GM21526 (cell line): ENCODE measurements at regions not wholly inside any gene's neighbourhood (a gene's known extent, or its start where the extent isn't known, plus 50 kb on each side); places are given as distances from the start of the nearest gene placed in this dataset.

Experiments
- ATAC-seq: cut with Tn5 transposase; IDR thresholded peaks from one replicate; pipeline ENCODE4 v1.9.1; 2021; ENCODE audit warnings: moderate library complexity; ENCODE audit not compliant: unreplicated experiment, low FRiP score

DNA sequence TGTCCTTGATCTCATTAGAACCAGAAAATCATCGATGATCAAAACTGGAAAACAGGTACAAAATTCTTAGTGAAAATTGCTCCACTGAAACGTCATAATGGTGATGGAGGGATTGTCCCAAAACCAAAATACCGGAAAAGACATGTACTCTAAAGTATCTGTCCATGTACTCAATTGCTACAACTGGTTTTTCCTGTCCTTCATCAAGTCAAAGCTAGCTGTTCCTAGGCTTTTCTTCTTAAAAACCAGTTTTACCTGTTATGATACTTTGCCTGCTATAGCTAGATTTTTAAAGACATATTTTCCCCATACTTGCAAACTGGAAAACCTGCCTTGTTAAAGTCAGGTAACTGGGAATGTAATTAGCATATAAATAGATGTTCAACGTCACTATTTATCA lies 50.5 kb upstream of the LRRC1 start:
- ATAC-seq, result no peak

DNA sequence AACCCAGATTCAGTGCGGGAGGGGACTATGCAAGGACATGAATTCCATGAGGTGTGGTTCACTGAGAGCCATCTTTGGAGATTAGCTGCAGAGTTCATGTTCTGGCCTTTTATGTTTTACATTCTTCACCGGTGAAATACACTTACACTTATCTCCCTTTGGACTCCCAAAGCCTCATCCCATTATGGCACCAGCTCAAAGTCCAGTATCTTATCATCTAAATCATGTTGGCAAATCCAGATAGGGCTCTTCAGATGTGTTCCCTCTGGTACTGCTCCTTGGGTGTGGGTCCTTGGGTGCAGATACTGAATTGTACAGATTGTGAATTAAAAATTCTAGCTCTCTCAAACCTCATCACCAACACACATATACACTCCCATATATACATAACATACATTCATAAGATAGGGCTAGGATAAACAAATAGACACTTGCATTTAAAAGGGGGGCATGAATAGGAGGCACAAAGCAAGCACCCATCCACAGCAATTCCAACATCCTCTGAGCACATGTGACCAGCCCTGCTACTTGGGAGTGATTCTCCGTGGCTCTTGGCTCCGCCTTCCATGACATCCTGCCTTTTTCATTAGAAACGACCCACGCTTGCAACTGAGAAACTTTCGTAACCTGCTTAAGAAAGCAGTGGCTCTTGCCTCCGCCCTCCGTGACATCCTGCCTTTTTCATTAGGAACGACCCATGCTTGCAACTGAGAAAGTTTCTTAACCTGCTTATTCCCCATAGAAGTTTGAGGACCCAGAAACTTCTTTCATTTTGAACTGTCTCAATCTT lies 53.6 kb upstream of the LRRC1 start:
- no peak for ATAC-seq

DNA sequence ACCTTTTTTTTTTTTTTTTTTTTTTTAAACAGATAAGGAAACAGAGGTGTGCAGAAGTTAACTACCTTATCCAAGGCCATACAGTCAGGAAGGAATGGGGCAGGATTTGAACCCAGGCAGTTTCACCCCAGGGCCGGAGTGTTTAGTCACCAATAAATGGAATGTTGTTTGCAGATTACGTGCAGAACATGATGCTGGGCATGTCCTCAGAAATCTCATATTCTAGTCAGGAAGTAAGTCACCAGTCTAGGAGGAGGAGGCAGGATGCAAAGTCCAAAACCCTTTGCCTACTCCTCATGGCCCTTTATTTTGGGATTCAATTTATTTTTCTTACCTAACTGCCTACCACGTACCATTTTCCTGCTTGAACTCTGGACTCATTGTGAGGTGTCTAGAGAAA lies 57.1 kb upstream of the LRRC1 start:
- ATAC-seq, result no peak

DNA sequence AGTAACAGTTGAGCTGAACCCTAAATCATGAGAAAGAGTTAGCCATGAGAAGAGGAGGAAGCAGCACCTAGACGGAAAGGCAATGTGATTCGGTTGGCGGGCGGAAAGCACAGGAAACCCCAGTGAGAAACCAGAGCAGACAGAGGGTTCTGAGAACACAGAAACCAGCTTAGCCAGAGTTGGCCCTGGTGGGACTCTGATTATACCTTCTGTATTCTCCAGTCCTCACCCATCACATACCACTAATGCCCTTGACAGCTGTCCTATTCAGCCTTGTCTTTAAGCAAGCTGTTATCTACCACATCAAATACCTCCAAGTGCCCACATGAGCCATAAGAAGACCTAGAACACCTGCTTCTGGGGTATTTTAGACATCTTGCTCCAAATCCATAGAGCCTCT lies 58.9 kb upstream of the LRRC1 start:
- no peak for ATAC-seq

DNA sequence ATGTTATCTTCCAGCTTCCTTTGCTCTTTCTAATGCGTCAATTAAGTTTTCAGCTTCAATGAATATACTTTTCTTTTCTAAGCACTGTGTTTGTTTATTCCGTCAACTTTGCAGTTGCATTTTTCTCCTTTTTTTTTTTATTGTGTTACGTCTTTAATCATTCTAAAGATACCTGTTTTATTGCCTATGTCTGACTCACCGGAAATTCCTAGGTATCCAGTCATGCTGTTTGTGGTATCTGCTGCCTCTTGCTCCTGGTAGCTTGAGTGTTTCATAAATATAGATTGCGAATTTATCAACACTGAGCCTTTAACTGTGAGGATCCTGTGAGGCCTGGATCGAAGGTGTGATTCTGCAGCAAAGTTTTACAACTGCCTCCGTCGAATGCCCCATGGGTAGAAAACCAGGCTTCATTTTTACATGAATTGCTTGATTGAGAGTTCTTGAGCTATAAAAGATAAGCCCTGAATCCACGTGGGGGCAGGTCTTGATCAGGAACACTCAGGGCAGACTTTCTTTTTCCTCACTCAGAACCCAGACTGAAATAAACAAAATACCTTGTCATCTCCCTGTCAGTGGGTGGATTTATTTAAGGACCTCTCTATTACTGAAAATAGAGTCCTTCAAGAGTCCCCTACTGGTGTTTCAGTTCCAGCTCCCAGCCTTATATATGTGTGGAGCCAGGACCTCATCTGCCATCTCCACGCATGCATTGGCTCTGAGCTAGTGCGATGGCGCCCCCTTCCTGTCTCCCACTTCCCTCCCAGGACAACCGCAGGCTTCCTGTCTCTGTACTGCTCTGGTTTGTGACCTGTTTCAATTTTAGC lies 60.1 kb upstream of the LRRC1 start:
- no peak for ATAC-seq

DNA sequence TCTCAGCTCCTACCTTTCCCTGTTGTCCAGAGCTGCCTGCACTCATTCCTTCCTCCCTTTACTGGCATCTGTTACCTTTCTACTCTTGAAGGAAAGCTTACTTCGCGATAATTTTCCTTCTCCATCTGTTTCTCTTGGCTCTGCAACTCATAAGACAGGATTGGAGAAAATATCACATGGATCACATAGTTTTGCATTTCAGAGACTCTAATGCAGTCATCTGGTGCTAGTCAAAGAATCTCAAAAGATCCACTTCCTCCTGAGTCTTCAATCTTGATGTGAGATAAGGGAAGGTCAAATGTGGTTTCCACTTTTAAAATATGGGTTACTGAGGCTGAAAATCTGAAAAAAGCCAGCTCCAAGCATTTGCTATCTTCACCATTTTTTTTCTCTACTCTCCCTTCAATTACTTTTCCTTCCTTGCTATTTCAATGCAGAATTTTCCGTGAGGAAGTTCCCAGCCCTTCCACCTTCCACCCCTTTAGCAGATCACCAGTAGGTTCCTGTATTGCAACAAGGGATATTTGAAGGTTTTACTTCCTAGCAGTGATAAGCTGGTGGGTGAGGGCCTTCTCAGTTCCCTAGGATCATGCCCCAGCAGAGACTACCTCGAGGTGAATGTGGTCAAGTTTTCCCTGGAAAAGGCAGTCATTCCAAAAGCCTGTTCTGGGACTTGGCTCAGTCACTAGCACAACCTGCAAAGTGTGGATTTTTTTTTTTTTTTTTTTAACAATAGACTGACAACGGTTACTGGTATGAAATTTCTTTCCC lies 62.8 kb upstream of the LRRC1 start:
- no peak for ATAC-seq

DNA sequence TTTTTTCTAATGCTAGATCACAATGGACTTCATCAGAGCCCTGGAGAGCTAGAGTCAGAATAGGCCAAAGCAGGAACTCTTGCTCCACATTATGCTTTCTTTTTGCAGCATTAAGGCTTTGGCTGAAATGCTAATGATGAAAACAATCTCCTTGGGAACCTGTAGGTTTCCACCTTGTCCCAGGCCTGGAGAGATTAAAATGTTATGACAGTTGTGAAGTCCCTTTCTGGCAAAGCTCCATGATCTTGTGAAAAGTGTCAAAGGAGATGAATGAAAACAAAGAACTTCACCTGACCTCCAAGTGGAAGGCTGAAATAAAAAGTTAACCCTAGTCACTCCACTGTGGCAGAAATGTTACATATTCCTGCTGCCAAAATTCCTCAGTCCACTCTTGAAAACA lies 64.0 kb upstream of the LRRC1 start:
- no peak for ATAC-seq

DNA sequence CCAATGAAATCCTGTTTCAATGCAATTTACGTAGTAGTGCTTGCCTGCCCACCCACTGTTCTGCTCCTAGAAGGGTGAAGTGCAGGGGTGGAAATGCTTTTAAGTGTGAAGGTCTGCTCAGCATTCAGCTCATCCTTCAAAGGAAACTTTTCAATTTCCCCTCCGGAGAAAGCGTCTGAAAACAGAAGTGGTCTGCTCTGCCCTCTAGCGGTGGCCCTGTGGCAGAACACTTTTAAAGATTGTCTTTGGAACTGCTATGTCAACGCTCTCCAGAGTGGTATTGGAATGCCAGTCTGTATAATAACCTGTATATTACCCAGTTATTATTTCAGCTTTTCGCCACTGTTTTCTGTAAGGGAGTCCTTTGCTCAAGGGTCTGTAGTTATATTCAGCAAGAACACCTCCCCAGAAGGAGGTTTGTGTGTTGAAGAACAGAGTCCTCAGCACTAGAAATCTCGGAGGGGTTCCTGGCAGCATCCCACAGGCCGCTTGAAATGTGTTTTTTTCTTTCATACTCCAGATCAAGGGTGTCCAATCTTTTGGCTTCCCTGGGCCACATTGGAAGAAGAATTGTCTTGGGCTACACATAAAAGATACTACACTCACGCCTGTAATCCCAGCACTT lies 63.1 kb upstream of the KLHL31 start:
- ATAC-seq, result no peak

DNA sequence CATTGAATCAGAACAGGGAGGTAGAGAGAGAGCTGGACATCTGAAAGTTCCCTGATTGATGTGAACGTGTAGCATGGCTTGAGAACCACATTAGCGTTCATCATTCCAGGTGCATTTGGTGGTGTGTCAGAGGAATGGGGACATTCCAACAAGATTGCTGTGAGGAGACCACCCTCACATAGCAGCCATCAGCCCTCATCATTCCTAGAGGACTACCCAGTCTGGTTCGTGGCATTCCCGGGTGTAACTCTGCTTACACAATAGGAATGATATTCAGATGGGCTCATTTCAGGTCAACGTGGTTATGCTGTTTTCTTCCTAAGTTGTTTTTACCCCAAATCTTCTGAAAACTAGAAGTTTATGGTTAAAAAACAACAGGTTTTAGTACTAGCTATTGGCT lies 62.2 kb upstream of the KLHL31 start:
- ATAC-seq, result no peak

DNA sequence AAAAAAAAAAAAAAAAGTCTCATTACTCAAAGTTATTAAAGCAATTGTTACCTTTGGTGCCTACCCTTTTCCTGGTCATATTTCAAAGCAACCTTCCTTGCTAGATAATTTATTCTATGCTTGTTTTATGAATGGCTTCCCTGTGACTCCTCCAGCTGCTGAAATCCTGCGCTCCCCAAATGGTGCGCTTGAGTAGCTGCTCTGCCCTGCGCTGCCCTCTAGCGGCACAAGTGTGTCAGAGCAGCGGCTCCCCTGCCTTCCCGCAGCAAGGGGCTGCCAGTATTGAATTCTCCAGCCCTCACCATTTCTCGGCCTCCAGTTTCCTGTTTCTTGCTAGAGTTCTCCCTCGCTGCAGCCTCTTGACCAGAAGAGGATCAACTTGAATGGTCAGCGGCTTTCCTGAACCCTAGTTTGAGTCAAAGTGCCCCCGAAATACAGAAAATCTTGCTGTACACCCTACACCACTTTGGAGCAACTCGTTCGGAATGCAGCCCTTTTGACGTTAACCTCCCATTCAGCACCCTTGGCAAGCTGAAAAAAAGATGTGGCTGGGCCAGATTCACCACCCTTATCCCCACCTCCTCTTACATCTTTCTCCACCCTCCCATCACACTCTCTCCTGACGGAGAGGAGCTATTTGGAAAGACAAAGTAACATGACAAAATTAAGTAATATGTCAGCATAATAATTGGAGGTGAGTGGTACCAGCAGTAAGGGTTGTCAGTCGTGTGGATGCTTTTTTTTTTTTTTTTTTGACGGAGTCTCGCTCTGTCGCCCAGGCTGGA lies 60.4 kb upstream of the KLHL31 start:
- ATAC-seq, result peak; percentile 92

DNA sequence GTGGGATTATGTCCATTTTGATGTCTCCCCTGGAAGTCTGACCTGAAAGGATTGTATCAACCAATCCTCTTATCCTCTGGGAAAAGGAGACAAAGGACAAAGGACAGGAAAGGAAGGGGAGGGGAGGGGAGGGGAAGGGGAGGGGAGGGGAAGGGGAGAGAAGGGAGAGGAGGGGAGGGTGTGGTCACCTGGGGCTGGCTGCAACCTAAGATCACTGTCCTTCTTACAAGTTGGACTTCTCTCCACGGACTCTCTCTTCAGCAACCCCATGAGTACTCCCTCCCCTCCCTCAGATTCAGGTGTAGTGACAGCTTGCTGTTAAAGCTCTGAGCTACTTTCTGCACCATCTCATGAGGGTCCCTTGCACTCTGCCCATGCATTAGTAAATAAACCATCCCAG lies 58.9 kb upstream of the KLHL31 start:
- ATAC-seq, result no peak

DNA sequence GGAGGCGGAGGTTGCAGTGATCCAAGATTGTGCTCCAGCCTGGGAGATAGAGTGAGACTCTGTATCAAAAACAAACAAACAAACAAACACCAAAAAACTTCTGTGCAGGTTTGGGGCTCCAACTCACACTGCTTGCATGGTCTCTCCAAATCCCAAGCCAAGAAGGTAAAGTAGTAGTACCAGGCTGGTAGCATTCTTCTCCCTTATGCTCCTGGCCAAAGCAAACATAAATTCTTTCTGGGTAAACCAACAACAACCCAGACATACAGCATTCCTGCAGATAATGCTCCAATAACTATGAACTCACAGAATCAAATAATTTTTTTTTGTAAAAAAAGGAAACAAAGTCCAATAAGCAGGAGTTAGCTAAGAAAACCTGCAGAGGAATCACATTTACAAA lies 57.8 kb upstream of the KLHL31 start:
- ATAC-seq, result no peak

DNA sequence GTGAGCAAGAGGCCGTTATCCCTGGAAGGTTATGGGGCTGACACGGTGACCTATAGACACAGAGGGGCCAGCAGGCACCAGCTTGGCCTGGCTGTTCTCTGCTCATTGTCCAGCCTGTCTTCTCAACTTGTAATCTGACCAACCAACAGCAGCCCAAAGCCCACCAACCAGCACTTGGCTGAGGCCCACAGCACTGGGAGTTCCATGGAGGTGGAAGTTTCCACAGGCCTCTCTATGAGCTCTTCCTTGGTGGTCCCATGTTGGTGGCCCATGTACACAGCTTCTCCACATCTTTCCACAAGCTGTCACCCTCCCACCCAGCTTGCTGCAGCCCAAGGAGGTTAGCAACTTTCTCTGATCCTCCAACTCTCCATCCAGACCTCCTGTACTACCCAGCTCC lies 56.2 kb upstream of the KLHL31 start:
- no peak for ATAC-seq

DNA sequence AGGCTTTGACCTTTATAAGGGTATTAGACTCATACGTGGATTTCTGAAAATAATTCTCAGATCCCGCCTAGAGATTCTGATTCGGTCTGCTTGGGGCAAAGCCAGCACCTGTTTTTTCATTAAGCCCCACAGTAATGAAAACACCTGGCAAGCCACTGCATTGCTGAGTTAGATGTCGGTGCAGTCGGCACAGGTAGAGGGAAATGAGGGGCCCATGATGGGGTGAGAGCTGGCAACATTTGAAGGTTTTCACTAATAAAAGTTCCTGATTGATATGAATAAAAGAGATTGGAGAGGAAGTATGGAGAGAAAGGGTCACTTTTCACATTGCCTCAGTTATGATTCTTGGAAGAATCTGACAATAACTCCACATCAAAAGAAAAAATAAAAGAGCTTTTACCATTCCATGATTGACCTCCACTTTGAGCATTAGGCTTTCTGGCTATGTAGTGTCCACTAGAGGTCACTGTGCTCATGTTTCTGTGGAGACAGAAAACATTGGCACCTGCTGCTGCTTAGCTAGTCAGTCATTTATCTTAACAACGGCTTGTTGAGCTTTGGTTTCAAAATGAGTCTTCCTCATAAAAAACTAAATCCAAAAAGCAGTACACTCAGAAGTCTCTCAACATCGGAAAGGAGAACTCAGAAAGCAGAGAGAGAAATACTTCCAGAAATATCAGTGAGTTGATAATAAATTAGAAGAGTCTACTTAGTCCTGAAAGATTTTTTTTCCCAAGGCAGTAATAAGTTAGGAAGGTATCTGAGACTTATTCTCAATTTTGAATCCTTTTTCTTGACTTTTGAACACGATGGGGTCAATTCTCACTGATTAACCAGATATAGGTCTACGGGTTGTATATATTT lies 53.3 kb upstream of the KLHL31 start:
- peak; percentile 96 for ATAC-seq

DNA sequence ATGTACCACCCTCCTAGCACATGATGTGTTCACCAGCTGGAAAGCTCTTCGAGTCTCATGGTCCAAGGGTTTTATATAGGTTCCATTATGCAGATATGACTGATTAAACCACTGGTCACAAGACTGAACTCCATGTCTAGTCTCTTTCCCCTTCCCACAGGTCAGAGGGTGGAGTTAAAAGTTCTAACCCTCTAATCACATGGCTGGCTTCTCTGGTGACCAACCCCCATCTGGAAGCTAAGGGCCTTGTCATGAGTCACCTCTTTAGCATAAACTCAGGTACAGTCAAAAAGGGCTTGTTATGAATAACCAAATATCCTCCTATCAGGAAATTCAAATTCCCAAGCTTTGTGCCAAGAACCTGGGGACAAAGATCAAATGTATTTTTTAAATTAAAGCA lies 52.0 kb upstream of the KLHL31 start:
- no peak for ATAC-seq

DNA sequence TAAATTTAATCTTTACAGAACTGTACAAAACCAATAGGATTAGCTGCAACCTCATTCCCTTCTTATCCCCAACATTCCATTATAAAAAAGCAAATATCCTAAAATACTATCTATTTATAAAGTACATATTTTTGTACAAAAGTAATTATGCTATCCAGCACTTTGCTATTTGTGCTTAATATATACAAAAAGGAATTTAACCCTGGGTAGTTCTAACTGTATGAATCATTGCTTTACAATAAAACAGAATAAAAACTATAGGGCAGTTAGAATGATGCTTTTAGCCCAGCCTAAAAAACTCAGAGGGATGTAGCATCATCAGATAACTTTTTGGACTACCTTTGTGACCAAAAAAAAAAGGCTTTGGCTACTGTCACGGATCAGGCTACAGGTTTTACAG lies 49.9 kb upstream of the KLHL31 start:
- no peak for ATAC-seq
